ENCODE measurements at regions not wholly inside any gene's neighbourhood (a gene's known extent, or its start where the extent isn't known, plus 50 kb on each side); places are given as distances from the start of the nearest gene placed in this dataset.

GRCh38 chr13:34338102-34338501, 520.2 kb downstream of the RFC3 start:
- no peak for TF ChIP-seq CTCF (IDR thresholded peaks at IDR 0.05; ENCODE audit: extremely low read depth, missing control alignments)
- DNase-seq (ENCODE audit: low spot score), result no peak

DNA sequence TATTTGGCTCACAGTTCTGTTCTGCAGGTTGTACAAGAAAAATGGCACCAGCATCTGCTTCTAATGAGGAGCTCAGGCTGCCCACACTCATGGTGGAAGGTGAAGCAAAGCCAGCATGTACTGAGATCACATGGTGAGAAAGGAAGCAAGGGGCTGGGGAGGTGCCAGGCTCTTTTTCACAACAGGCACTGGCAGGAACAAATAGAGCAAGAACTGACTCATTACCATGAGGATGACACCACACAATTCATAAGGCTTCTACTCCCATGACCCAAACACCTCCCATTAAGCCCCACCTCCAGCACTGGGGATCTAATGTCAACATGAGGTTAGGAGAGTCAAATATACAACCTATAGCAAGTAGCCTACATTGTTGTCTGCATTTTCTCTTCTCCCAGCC, 522.6 kb downstream of the RFC3 start:
- DNase-seq (ENCODE audit: low spot score), result no peak
- no peak for TF ChIP-seq CTCF (IDR thresholded peaks at IDR 0.05; ENCODE audit: extremely low read depth, missing control alignments)

DNA sequence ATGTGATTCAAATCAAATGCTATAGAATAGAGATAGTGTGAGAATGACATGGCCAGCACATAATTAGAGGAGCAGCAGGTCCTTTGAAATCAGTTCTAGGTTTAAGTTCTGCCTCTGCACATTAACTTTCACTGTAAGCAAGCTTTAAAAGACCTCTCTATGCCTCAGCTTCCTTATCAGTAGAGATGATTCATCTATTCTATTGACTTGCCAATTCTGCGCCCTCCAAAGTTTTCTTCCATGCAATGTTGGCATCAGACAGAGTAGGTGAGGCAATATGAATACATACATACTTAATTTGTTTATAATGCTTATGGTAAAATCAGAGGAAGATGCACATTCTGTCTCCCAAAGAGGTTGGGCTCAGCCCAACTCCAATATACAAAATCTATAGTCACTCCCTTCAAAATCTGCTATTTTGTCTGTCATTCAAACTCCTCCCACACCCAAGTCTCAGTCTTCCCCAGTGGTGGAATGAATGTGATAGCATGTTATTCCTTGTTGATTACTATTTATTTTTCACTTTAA, 525.5 kb downstream of the RFC3 start:
- DNase-seq (ENCODE audit: low spot score), result no peak
- TF ChIP-seq CTCF (IDR thresholded peaks at IDR 0.05; ENCODE audit: extremely low read depth, missing control alignments), result no peak

DNA sequence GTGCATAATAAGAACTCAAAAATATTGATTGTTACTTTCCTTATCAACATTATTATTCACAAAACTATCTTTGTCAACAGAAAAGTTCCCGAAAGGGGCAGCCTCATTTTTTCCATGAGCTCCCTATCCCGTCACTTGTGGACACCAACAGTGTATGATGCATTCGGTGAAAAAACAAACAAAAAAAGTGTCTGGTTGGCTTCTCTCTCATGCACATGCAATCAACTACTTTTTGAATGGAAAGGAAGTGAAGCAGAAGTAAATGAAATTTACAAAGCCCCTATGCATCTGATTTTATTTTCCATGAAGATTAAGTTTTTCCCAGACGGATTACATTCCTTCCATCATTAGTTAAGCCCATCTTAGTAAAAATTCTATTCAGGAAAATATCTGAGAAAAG, 526.9 kb downstream of the RFC3 start:
- no peak for DNase-seq (ENCODE audit: low spot score)
- TF ChIP-seq CTCF (IDR thresholded peaks at IDR 0.05; ENCODE audit: extremely low read depth, missing control alignments), result no peak

GRCh38 chr13:34345258-34345965, 527.5 kb downstream of the RFC3 start:
- DNase-seq (ENCODE audit: low spot score), result no peak
- no peak for TF ChIP-seq CTCF (IDR thresholded peaks at IDR 0.05; ENCODE audit: extremely low read depth, missing control alignments)

GRCh38 chr13:34346626-34347025, 528.7 kb downstream of the RFC3 start:
- no peak for TF ChIP-seq CTCF (IDR thresholded peaks at IDR 0.05; ENCODE audit: extremely low read depth, missing control alignments)
- DNase-seq (ENCODE audit: low spot score), result no peak

- TF ChIP-seq CTCF (IDR thresholded peaks at IDR 0.05; ENCODE audit: extremely low read depth, missing control alignments), result no peak
- DNase-seq (ENCODE audit: low spot score), result no peak
Observed at GRCh38 chr13:34347784-34348573, 530.0 kb downstream of the RFC3 start.
